T-helper 1 cell treated with Interleukin-12 subunit alpha and Interleukin-12 subunit beta and Interleukin-4 antibody, amounts not matched to agents 30 ng/mL and 1 ng/mL, for 36 hours (primary cell): ENCODE measurements at regions not wholly inside any gene's neighbourhood (a gene's known extent, or its start where the extent isn't known, plus 50 kb on each side); places are given as distances from the start of the nearest gene placed in this dataset.
"Not testable (repeated sequence)": the region's sequence is repeated elsewhere in the genome, so short reads cannot be mapped to it uniquely, and the experiment has no call there.

Source experiments
- intact Hi-C: fragments of 100-400 bp; cut with micrococcal nuclease; formaldehyde crosslinking; loops from one replicate; pipeline ENCODE4 v1.15.1; 2024

GRCh38 chr12:127779301-127780045 is 487.5 kb upstream of the TMEM132C start:
- intact Hi-C loops = no loop called here

- intact Hi-C loops = no loop called here
These were observed 486.1 kb upstream of the TMEM132C start for GRCh38 chr12:127780881-127781280.

DNA sequence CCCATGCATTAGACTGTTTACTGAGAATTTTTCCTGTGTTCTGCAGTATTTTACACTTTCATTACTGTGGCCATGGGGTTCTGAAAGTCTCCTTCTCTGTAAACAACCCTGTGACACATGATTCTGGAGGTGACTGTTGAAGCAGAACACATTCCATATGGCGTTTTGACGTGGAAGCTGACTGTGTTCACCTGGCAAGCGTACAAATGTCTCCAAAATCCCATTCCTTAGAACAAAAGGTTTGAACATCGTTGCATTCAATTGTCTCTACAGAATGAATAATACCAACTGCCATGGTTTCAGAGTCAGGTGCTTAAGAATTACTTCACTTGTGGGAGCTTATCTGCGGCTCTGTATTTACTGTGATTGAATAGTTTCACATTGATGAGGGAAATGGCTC is 485.6 kb upstream of the TMEM132C start:
- intact Hi-C loops = no loop called here

DNA sequence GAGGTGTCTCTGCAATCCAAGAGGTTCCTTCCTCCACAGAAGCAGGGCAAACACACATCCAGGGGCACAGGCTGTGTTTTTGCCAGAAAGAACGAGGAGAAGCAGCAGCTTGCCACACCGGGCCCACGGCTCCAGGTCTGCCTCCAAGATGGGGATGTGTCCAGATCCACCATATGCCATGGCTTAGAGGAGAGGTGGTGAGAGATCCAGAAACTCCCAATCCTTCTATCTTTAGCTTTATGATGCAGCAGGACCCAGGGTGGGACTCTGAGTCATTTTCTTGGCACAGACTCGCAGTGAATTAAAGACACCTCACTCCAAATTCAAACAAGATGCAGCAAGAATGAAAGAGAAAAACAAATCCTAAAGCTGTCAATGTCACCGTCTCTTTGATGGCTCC is 481.4 kb upstream of the TMEM132C start:
- intact Hi-C loops = no loop called here

GRCh38 chr12:127785986-127786590 is 480.9 kb upstream of the TMEM132C start:
- intact Hi-C loops = no loop called here

- intact Hi-C loops = no loop called here
These were observed 479.4 kb upstream of the TMEM132C start for GRCh38 chr12:127787544-127787943.

GRCh38 chr12:127790376-127790775 is 476.6 kb upstream of the TMEM132C start:
- intact Hi-C loops = no loop called here

- intact Hi-C loops = no loop called here
These were observed 475.8 kb upstream of the TMEM132C start for GRCh38 chr12:127791217-127791616.

DNA sequence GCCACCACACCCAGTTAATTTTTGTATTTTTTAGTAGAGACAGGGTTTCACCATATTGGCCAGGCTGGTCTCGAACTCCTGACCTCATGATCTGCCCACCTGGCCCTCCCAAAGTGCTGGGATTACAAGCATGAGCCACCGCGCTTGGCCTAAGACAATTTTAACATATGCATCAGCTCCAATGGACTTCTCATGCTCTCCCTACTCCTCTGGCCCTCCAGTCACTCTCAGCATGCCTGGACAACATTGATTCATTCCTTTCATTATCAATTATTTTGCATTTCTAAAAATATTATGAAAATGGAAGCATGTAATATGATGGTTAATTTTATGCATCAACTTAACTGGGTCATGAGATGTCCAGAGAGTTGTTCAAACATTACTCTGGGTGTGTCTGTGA is 469.1 kb upstream of the TMEM132C start:
- intact Hi-C loops = no loop called here

DNA sequence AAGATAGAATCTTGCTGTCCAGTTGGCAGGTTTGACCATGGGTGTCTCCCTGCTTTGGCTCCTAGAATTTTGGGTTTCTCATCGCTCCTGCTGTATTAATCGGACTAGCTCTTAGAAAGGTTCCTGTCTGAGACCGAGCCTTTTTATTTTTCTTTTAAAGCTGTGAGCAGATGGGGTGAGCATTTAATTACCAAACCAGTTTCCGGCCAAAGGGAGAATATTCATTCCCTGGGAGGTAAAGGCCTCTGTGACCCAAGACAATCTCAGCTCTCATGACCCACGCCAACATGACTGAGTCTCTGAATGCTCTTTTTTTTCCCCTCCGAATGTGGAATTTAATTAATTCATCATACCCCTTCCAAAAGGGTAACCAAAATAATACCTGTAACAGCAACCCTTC is 464.7 kb upstream of the TMEM132C start:
- intact Hi-C loops = no loop called here

DNA sequence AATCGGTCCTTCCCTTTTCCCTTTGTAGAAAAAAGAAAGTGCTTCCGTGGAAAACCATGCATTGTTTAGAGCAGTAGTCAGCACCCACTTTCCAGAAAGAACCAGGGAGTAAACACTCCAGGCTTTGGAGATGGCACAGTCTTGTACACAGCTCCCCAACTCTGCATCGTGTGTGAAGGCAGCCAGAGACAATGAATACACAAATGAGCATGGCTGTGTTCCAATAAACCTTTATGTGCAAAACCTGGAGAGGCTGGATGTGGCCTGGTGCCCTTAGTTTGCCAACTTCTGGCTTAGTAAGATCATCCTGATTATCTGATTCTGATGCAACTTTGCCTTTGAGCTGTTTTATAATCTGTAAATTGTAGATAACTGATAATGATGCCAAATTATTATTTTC is 463.4 kb upstream of the TMEM132C start:
- intact Hi-C loops = no loop called here

- intact Hi-C loops = no loop called here
These were observed 457.7 kb upstream of the TMEM132C start for GRCh38 chr12:127809275-127809674.

DNA sequence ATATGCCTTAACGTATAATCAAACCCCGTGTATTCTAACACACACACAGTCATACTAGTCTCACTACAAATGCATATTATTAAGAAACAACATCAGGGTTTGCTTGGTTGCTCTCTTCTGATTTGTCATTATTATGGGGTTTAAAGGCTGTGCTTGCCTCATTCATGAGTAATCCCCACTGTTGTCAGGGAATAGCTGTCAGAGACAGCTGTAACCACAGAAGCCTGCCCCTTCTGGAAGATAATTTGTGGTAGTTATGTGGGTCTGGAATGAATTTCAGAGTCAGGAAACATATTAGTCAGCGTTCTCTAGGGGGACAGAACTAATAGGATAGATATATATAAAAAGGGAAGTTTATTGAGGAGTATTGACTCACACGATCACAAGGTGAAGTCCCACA is 456.9 kb upstream of the TMEM132C start:
- intact Hi-C loops = no loop called here

- intact Hi-C loops = not testable (repeated sequence)
These were observed 456.5 kb upstream of the TMEM132C start for GRCh38 chr12:127810459-127810858.

GRCh38 chr12:127811988-127812387 is 455.0 kb upstream of the TMEM132C start:
- intact Hi-C loops = no loop called here

- intact Hi-C loops = no loop called here
These were observed 453.8 kb upstream of the TMEM132C start for GRCh38 chr12:127813147-127813546.

DNA sequence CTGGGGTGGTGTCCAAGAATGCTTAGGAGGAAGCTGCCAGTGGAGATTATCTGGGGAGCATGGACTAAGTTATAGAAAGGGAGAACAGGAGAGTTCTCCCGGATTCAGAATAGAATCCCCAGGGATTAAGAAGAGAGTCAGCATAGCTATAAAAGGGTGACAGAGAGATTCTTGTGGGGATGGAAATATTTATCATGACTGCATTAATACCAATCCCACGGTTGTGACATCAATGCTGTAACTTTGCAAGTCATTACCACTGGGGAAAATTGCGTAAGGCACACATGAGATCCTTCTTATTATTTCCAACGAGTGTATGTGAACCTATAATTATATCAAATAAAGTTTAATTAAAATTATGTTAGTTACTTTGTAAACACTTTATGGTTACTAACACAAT is 447.9 kb upstream of the TMEM132C start:
- intact Hi-C loops = no loop called here

- intact Hi-C loops = no loop called here
These were observed 446.7 kb upstream of the TMEM132C start for GRCh38 chr12:127820271-127820670.

GRCh38 chr12:127820846-127821245 is 446.1 kb upstream of the TMEM132C start:
- intact Hi-C loops = no loop called here

- intact Hi-C loops = no loop called here
These were observed 444.1 kb upstream of the TMEM132C start for GRCh38 chr12:127822809-127823411.

- intact Hi-C loops = no loop called here
These were observed 443.2 kb upstream of the TMEM132C start for GRCh38 chr12:127823801-127824200.

- intact Hi-C loops = no loop called here
These were observed 437.5 kb upstream of the TMEM132C start for GRCh38 chr12:127829281-127830064.
